AG09309 (cell line): ENCODE measurements at regions not wholly inside any gene's neighbourhood (a gene's known extent, or its start where the extent isn't known, plus 50 kb on each side); places are given as distances from the start of the nearest gene placed in this dataset.
"Not testable (repeated sequence)": the region's sequence is repeated elsewhere in the genome, so short reads cannot be mapped to it uniquely, and the experiment has no call there.

Experiments
- DNase-seq: peaks from one replicate; pipeline ENCODE4 v3.0.0-alpha.2; 2010; ENCODE audit warnings: low read depth
- H3K4me3 ChIP-seq: 2 replicates; pipeline ENCODE4 v1.5.1; 2011; ENCODE audit warnings: mild to moderate bottlenecking, low read depth, low read length, moderate library complexity; ENCODE audit not compliant: control insufficient read depth
- TF ChIP-seq, protein P1 (sequence below): IDR thresholded peaks from 2 replicates; pipeline ENCODE4 v1.5.1; 2011; ENCODE audit warnings: mild to moderate bottlenecking, low read depth, low read length, inconsistent platforms; ENCODE audit not compliant: insufficient read depth, control insufficient read depth; ENCODE audit errors: missing control alignments

DNA sequence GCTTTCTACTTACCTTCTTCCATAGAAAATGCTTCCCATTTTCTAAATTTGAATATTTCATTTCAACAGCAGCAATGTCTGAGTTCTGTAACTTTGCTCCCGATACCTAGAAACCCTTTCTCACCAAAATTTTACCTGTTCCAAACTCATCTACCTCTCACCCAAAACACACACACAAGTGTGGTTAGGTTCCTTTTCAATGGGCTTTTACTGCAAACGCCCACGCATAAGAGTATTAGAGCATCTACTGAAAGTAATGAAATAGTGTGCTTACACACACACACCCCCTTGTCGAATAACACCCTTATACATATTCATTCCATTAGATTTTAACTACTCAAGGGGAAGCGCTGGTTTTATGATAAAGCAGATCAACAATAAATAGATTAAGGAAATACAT is 610.3 kb upstream of the AADAT start:
- TF ChIP-seq, protein P1, sequence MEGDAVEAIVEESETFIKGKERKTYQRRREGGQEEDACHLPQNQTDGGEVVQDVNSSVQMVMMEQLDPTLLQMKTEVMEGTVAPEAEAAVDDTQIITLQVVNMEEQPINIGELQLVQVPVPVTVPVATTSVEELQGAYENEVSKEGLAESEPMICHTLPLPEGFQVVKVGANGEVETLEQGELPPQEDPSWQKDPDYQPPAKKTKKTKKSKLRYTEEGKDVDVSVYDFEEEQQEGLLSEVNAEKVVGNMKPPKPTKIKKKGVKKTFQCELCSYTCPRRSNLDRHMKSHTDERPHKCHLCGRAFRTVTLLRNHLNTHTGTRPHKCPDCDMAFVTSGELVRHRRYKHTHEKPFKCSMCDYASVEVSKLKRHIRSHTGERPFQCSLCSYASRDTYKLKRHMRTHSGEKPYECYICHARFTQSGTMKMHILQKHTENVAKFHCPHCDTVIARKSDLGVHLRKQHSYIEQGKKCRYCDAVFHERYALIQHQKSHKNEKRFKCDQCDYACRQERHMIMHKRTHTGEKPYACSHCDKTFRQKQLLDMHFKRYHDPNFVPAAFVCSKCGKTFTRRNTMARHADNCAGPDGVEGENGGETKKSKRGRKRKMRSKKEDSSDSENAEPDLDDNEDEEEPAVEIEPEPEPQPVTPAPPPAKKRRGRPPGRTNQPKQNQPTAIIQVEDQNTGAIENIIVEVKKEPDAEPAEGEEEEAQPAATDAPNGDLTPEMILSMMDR, result no peak
- H3K4me3 ChIP-seq, result no peak overlapping the region
- no peak for DNase-seq

DNA sequence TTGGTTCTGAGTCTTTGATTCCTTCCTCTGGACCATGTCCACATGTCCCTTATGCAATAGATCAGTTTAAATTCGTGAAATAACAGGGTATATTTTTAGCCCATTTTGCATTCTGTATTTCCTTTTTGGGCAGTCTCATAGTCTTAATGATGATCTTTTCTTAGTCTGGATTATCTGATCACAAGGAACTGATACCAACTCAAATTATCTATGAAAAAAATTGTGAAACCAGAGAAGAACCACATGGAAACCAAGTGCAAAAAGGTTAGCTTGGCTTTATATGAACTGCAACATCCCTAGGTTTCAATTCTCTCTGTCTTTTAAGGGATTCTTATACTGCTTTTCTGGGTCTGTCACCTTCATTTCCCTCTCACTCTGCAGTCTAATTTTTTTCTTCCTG is 608.6 kb upstream of the AADAT start:
- H3K4me3 ChIP-seq, result no peak overlapping the region
- TF ChIP-seq, protein P1, result no peak
- DNase-seq, result no peak

DNA sequence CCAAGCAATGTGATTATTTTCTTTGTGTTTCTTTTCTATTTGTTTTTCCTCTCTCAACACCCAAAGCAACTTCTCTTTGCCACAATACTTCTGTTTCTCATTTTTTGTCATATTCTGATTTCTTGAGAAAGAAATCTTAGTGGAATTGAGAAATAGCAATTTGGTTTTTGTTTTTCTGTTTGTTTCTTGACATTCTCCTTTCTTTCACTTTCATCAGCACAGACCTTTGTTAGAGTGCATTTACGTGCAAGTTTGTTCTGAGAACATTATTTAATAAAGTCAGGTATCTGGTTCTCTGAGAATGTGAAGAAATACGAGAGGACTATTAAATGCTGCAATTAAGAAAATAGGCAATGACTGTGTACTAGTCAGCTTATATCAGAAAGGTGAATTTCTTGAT is 608.1 kb upstream of the AADAT start:
- DNase-seq, result no peak
- H3K4me3 ChIP-seq, result no peak overlapping the region
- TF ChIP-seq, protein P1, result no peak

DNA sequence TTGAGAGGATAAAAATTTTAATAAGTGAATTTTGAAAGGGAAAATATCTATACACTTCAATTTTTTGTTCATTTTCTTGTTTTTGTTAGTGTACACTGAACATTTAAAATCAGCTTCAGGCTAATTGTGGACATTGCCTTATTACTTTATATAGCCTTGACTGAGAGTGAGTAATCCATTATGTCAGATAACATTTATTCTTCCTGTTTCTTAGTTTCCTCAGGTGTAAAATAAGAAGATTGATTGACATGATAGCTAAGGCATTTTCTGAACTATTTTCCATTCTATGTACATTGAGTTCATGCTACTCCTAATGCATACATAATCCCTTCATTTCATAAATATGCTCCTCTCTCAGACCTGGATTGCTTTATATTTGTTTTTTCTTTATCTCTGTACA is 607.3 kb upstream of the AADAT start:
- DNase-seq, result no peak
- TF ChIP-seq, protein P1, result no peak
- H3K4me3 ChIP-seq, result no peak overlapping the region

DNA sequence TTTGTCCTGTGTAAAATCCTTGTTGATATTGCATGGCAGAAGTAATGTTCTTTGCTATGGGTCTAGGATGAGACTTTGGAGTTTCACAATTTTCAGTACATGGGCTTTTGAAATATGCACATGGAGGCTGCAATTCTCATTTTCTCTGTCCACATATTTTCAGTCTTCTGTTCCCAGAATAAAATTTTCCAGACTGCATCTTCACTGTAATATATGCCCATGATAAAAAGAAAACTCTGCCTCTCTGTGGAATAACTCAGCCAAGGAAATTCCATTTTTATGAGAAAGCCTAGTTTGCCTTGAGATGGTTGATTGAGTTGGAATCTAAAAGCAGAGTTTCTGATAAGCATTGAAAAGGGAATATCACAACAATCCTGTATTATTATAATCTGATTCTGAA is 601.4 kb upstream of the AADAT start:
- no peak overlapping the region for H3K4me3 ChIP-seq
- TF ChIP-seq, protein P1, result no peak
- DNase-seq, result no peak

DNA sequence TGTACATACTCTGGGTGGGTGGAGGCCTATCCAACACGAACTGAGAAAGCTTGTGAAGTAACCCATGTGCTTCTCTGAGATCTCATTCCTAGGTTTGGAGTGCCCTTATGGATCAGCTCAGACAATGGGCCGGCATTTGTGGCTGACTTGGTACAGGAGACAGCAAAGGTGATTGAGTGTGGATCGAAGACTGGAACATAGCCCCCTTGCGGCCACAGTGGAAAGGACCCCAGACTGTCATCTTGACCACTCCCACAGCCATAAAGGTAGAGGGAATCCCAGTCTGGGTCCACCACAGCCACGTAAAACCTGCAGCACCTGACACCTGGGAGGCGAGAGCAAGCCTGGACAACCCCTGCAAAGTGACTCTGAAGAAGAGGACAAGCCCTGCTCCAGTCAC is 598.0 kb upstream of the AADAT start:
- DNase-seq, result no peak
- TF ChIP-seq, protein P1, result no peak
- H3K4me3 ChIP-seq, result no peak overlapping the region

DNA sequence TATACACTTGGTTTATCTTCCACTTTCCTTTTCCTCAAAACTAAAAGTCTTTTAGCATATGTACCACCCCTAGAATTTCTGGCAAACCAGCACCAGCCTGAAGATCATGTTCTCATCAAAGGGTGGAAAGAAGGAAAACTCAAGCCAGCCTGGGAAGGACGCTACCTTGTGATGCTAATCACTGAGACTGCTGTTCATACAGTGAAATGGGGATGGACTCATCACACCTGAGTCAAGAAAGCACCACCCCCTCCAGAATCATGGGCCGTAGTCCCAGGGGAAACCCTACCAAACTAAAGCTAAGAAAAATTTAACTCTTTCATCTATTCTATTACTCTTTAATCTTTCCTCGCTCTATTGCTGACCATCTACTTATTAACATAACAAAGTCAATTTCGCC is 595.9 kb upstream of the AADAT start:
- DNase-seq, H3K4me3 ChIP-seq: not testable (repeated sequence)
